IMR-90 (cell line): ENCODE measurements at regions not wholly inside any gene's neighbourhood (a gene's known extent, or its start where the extent isn't known, plus 50 kb on each side); places are given as distances from the start of the nearest gene placed in this dataset.

ENCODE experiments used
- ATAC-seq: fragments of 200-7000 bp; cut with Tn5 transposase; 2 replicates; pipeline ENCODE4 v1.9.1; 2020; ENCODE audit warnings: low read depth, mild to moderate bottlenecking, moderate library complexity
- BruUV-seq: library from RNA; stranded (reverse); fragments of 400-500 nt; replicated peaks from 2 replicates; lab custom pipeline; 2021; lab: Mats Ljungman, UMichigan
- CTCF ChIA-PET: fragments of 300-600 bp; formaldehyde crosslinking; extraction: SDS; loops from one replicate; lab custom pipeline; 2021; ENCODE audit warnings: antibody characterized with exemption; lab: Yijun Ruan, JAX
- POLR2A ChIA-PET: fragments of 300-600 bp; sonication (Branson Sonifier 250); formaldehyde crosslinking; loops from one replicate; lab custom pipeline; 2022; ENCODE audit warnings: antibody characterized with exemption; ENCODE audit not compliant: unreplicated experiment; lab: Charles Lee
- DNase-seq: peaks from one replicate; pipeline ENCODE4 v3.0.0; 2013
- H2AFZ ChIP-seq: replicated peaks from 2 replicates; pipeline ENCODE3; 2013; ENCODE audit warnings: low read length, mild to moderate bottlenecking; ENCODE audit not compliant: poor library complexity
- H2AK5ac ChIP-seq: 2 replicates; pipeline ENCODE4 v1.6.1; 2013; ENCODE audit warnings: low read depth, low read length, inconsistent platforms
- H2AK9ac ChIP-seq: replicated peaks from 2 replicates; pipeline ENCODE3; 2013; ENCODE audit warnings: mild to moderate bottlenecking, low read depth, low read length, moderate library complexity; ENCODE audit not compliant: poor library complexity
- H2BK120ac ChIP-seq: 2 replicates; pipeline ENCODE4 v1.6.1; 2013; ENCODE audit warnings: low read depth, low read length, inconsistent platforms
- H2BK15ac ChIP-seq: 3 replicates; pipeline ENCODE4 v1.6.1; 2013; ENCODE audit warnings: low read depth, low read length, inconsistent platforms
- H2BK20ac ChIP-seq: 2 replicates; pipeline ENCODE4 v1.6.1; 2013; ENCODE audit warnings: low read depth, mild to moderate bottlenecking, inconsistent platforms, low read length, moderate library complexity
- H2BK5ac ChIP-seq: 2 replicates; pipeline ENCODE4 v1.6.1; 2013; ENCODE audit warnings: mild to moderate bottlenecking, low read depth, low read length, inconsistent platforms; ENCODE audit not compliant: poor library complexity, severe bottlenecking
- H3K14ac ChIP-seq: replicated peaks from 2 replicates; pipeline ENCODE4 v1.6.1; 2013; ENCODE audit warnings: low read depth, low read length, inconsistent platforms
- H3K18ac ChIP-seq: 2 replicates; pipeline ENCODE4 v1.6.1; 2013; ENCODE audit warnings: low read depth, low read length, control low read depth
- H3K23ac ChIP-seq: 2 replicates; pipeline ENCODE4 v1.6.1; 2013; ENCODE audit warnings: low read depth, low read length, inconsistent platforms
- H3K27ac ChIP-seq: 2 replicates; pipeline ENCODE4 v1.5.1; 2013; ENCODE audit warnings: mild to moderate bottlenecking, control low read depth, low read length; ENCODE audit not compliant: insufficient read depth
- H3K27me3 ChIP-seq: 2 replicates; pipeline ENCODE4 v1.6.1; 2013; ENCODE audit warnings: low read length; ENCODE audit not compliant: control insufficient read depth, insufficient read depth
- H3K36me3 ChIP-seq: 2 replicates; pipeline ENCODE4 v1.6.1; 2013; ENCODE audit warnings: low read length, mixed read lengths; ENCODE audit not compliant: control insufficient read depth, insufficient read depth
- H3K4ac ChIP-seq: 2 replicates; pipeline ENCODE4 v1.6.1; 2013; ENCODE audit warnings: low read depth, low read length, inconsistent platforms
- H3K4me1 ChIP-seq: 2 replicates; pipeline ENCODE4 v1.6.1; 2013; ENCODE audit warnings: low read length, mixed read lengths; ENCODE audit not compliant: control insufficient read depth, insufficient read depth
- H3K4me2 ChIP-seq: 2 replicates; pipeline ENCODE4 v1.6.1; 2013; ENCODE audit warnings: low read depth, mild to moderate bottlenecking, control low read depth, low read length, moderate library complexity
- H3K4me3 ChIP-seq: 2 replicates; pipeline ENCODE4 v1.5.1; 2013; ENCODE audit warnings: low read depth, mild to moderate bottlenecking, control low read depth, low read length, moderate library complexity; ENCODE audit not compliant: insufficient read depth
- H3K56ac ChIP-seq: 2 replicates; pipeline ENCODE4 v1.6.1; 2013; ENCODE audit warnings: low read length, inconsistent platforms; ENCODE audit not compliant: insufficient read depth; ENCODE audit errors: extremely low read depth
- H3K79me1 ChIP-seq, 2 experiments: 2 replicates each; pipeline ENCODE4 v1.6.1; 2013; ENCODE audit warnings: low read length in 2 of 2, inconsistent platforms in 1 of 2, low read depth in 1 of 2
- H3K9ac ChIP-seq: 2 replicates; pipeline ENCODE4 v1.6.1; 2013; ENCODE audit warnings: low read depth, low read length, control low read depth
- H3K9me1 ChIP-seq: 2 replicates; pipeline ENCODE4 v1.6.1; 2013; ENCODE audit warnings: low read length, inconsistent platforms; ENCODE audit not compliant: insufficient read depth
- H3K9me3 ChIP-seq: 2 replicates; pipeline ENCODE4 v1.6.1; 2013; ENCODE audit warnings: low read length; ENCODE audit not compliant: control insufficient read depth, insufficient read depth
- H4K20me1 ChIP-seq: 2 replicates; pipeline ENCODE4 v1.6.1; 2013; ENCODE audit warnings: low read length, inconsistent platforms; ENCODE audit not compliant: insufficient read depth
- H4K5ac ChIP-seq: 2 replicates; pipeline ENCODE4 v1.6.1; 2013; ENCODE audit warnings: mild to moderate bottlenecking, low read depth, low read length, control low read depth
- H4K8ac ChIP-seq, 2 experiments: 2 replicates each; pipeline ENCODE4 v1.6.1; 2013; ENCODE audit warnings: low read depth in 2 of 2, low read length in 2 of 2, control low read depth in 1 of 2, inconsistent platforms in 1 of 2
- H4K91ac ChIP-seq: 2 replicates; pipeline ENCODE4 v1.6.1; 2013; ENCODE audit warnings: low read depth, low read length, inconsistent platforms; ENCODE audit not compliant: insufficient read depth
- FOS ChIP-seq: fragments of 150-350 bp; IDR thresholded peaks from 2 replicates; pipeline ENCODE4 v1.6.1; 2016; ENCODE audit warnings: low read depth, low read length
- WGBS, 2 experiments: methylation state at CpG; one replicate each; pipeline versions ENCODE4 v1.1.5 to v1.1.7; 2013; ENCODE audit warnings: missing lambda C conversion rate in 2 of 2; ENCODE audit not compliant: insufficient read length in 1 of 2; ENCODE audit errors: extremely low coverage in 2 of 2; 5-methylcytosine and 5-hydroxymethylcytosine counted together
- dilution Hi-C: fragments of 300-500 bp; cut with HindIII; formaldehyde crosslinking; loops from one replicate; pipeline ENCODE4 v1.14.3; 2018; ENCODE audit warnings: low sequenced_read_pairs; ENCODE audit not compliant: unreplicated experiment
- in situ Hi-C: fragments of 300-500 bp; cut with MboI; formaldehyde crosslinking; loops from 3 replicates; pipeline ENCODE4 v1.14.3; 2019; ENCODE audit warnings: low sequenced_read_pairs, inconsistent platforms, mixed read lengths
- intact Hi-C: fragments of 100-400 bp; cut with micrococcal nuclease; formaldehyde crosslinking; loops from 2 replicates; pipeline ENCODE4 v1.10.0; 2022

GRCh38 chr15:81075272-81075671 is 58.8 kb upstream of the CFAP161 start:
- Histone ChIP-seq H2BK20ac (no peak overlapping the region), H2BK120ac (no peak overlapping the region), H3K27ac (no peak overlapping the region), H3K27me3 (peaks cover 9% of the 10 kb centered on the region), H2AK5ac (no peak overlapping the region), H3K36me3 (no peaks in the 10 kb centered on the region), H2AK9ac (no peak overlapping the region), H3K56ac (no peak overlapping the region), H3K4me2 (no peak overlapping the region), H2BK15ac (no peak overlapping the region), H3K4ac (no peak overlapping the region), H2AFZ (no peak overlapping the region), H3K23ac (no peak overlapping the region), H3K9me3 (no peaks in the 10 kb centered on the region), H4K91ac (no peak overlapping the region), H4K20me1 (no peaks in the 10 kb centered on the region), H3K14ac (no peak overlapping the region), H4K5ac (no peak overlapping the region), H3K4me1 (peaks cover 4% of the 10 kb centered on the region; the same call in 1 of the 2 replicates), H3K9ac (no peak overlapping the region), H3K18ac (no peak overlapping the region), H3K79me1 (no peaks in the 10 kb centered on the region), H3K4me3 (no peak overlapping the region), H2BK5ac (no peak overlapping the region), H3K9me1 (no peaks in the 10 kb centered on the region), H4K8ac (no peak overlapping the region)
- ChIA-PET POLR2A (no interaction called here), CTCF (no interaction called here)
- BruUV-seq: no TSS peak
- intact Hi-C loops (no loop called here), in situ Hi-C loops (no loop called here), dilution Hi-C loops (no loop called here)
- TF ChIP-seq FOS: no peak
- DNase-seq (no peak), ATAC-seq (no peak)
- WGBS, 2 experiments: 77% methylated on average over 2 of the region's 3 CpGs; no CpG with 5 or more reads in 1 of the 2 experiments
